Right ventricle myocardium inferior (tissue), 1 donor: ENCODE measurements at regions not wholly inside any gene's neighbourhood (a gene's known extent, or its start where the extent isn't known, plus 50 kb on each side); places are given as distances from the start of the nearest gene placed in this dataset.
A peak's percentile ranks its signal among the peaks of the same experiment; 100 is the strongest.

ENCODE experiments used
- ATAC-seq: fragments of 200-7000 bp; cut with Tn5 transposase; one replicate; pipeline ENCODE4 v1.9.1; 2020; ENCODE audit warnings: mild to moderate bottlenecking, moderate library complexity
- DNase-seq: peaks from one replicate; pipeline ENCODE4 v3.0.0; 2021; ENCODE audit errors: missing footprints
- intact Hi-C: fragments of 100-400 bp; cut with DNase I; formaldehyde crosslinking; loops from one replicate; pipeline ENCODE4 v1.11.0; 2022
- donor health status: DM: no; HTN: yes; CAD: no; lungs with severe emphysema.

DNA sequence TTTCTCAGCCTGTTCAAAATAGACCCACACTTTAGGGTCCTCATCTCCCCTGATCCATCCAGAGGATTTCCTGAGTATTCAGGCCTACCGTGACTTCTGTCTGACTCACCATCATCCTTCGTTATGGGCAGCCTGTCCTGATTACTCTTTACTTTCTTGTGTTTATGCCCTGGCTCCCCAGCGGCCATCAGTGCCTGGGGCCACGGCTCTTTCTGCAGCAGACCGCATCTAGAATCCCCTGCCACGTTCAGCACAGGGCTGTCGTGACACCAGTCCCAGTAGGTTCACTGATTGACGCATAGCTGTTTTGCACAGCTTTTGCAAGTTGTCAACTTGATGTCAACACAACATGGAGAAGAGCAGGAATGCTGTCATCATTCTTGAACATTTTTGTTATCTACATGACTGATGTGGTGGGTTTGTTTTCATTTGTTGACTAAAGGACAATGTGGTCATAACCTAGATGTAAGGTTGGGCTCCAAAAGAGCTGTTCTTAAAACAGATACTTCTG is 225.6 kb downstream of the HAUS1 start:
- ATAC-seq: no peak
- intact Hi-C loops: loop anchor here (5.0 kb wide), 1 partner anchor 153 kb away; no protein-coding TSS in a partner anchor
- no peak for DNase-seq

DNA sequence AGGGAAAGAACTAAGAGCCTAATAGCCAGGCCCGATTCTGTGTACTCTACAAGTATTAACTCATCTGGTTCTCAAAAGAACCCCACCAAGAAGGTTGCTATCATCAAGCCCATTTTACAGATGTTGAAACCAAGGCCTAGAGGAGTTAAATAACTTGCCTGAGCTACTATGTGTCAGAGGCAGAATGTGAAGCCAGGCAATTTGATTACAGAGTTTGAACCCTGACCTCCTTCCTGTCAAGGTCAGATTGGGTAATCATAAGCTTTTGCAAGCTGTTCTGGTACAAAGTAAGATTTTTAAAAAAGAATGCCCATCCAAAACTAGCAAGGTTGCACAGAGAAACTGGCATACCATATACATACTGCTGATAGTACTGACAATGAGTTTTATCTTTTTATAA is 227.1 kb downstream of the HAUS1 start:
- intact Hi-C loops: loop anchor here (5.0 kb wide), 1 partner anchor 151 kb away; no protein-coding TSS in a partner anchor
- DNase-seq: no peak
- ATAC-seq: no peak

DNA sequence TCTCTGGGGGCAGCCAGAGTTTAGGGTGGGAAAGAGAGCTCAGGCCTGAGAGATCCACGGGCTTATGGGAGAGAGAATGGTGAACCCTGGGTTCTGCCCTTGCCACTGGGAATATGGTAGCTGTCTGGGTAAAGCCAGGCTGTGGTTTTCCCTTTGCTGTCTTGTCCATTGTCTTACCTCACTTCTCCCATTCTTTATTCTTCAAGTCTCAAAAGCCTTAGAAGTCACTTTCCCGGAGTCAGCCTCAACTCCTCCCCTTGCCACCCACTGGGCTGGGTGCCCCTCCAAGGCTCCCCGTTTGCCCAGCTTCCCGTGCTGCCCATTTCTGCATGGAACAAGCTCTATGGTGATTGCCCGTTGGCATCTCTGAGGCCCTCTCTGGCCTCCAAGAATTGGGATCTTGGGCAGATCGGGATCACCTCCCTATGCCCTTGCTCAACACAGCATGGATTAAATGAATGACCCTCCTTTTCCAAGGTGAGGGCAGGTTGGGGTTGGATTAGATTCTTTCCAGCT is 228.2 kb downstream of the HAUS1 start:
- ATAC-seq (no peak), DNase-seq (no peak)
- intact Hi-C loops: loop anchor here (2.0 to 5.0 kb wide), 2 partner anchors 80 to 150 kb away; no protein-coding TSS in a partner anchor

DNA sequence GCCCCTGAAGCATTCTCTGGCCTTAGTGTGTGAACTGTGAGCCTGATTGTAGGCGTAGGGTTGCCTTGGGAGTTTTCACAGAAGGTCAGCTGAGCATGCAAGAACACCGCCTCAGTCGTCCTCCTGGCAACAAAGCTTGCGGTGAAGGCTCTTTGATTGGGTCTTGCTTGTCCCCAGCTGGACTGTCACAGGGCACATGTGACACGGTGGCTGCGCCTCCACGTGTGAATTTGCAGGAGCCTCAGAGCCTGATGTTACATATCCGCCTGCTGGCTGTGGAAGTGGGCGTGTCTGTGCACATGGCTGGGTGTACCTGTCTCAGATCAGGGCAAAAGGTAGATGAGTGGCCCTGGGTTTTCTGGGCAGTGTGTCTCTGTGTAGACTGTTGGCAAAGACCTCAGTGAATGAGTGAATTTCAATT is 228.7 kb downstream of the HAUS1 start:
- ATAC-seq (peak; percentile 18), DNase-seq (no peak)
- intact Hi-C loops: loop anchor here (2.0 to 5.0 kb wide), 2 partner anchors 80 to 149 kb away; no protein-coding TSS in a partner anchor

DNA sequence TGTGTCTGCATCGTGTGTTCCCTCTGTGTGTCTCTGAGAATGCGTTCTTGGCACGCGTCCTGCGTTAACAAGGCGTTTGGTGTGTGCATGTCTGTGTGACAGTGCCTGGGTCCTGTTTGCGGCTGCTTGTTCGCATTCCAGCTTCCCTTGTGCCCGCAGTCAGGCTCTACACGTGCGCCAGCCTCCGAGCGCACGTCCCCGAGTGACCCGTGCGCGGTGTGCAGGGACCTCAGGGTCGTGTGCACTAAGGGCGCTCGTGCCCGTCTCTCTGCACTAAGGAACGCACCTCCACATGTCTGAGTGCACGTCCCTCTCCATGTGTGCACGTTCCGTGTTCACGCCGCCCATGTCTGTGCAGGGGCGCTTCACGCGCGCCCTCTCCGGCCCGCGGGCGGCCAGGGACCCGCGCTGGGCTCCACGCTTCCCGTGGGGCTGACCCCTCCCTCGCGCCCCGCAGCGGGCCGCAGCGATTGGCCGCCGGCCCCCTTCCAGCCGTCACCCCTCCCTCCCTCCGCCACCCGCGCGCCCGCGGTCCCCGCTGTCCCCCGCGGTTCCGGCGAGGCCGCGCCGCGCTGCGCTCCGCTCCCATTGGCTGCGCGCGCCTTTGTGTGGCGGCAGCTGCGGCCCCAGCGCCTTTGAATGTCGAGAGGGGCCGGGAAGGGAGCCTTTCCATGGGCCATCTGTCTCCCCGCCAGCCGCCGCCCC is 229.4 kb downstream of the HAUS1 start:
- ATAC-seq (peak; percentile 78), DNase-seq (no peak)
- intact Hi-C loops: loop anchor here (2.0 to 5.0 kb wide), 2 partner anchors 79 to 149 kb away; no protein-coding TSS in a partner anchor

DNA sequence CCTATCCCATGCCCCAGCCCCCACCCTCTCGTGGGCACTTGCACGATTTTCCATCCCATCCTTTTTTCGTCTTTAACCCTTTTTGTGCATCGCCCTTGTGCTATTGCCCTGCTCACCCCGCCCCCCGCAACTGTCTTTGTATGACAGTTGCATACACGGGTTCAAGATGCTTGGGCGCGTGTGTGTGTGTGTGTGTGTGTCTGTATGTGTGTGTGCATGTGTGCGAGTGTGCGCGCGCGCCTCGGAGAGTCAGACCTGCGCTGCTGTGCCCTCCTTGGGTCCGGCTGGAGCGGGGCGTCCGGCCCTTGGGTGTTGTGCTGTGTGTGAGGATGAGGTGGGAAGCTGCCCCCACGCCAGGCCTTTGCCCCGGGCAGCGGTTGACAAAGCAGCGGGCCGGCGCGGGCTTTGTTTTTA is 230.7 kb downstream of the HAUS1 start:
- intact Hi-C loops: loop anchor here (5.0 kb wide), 1 partner anchor 147 kb away; no protein-coding TSS in a partner anchor
- ATAC-seq: no peak
- DNase-seq: no peak

DNA sequence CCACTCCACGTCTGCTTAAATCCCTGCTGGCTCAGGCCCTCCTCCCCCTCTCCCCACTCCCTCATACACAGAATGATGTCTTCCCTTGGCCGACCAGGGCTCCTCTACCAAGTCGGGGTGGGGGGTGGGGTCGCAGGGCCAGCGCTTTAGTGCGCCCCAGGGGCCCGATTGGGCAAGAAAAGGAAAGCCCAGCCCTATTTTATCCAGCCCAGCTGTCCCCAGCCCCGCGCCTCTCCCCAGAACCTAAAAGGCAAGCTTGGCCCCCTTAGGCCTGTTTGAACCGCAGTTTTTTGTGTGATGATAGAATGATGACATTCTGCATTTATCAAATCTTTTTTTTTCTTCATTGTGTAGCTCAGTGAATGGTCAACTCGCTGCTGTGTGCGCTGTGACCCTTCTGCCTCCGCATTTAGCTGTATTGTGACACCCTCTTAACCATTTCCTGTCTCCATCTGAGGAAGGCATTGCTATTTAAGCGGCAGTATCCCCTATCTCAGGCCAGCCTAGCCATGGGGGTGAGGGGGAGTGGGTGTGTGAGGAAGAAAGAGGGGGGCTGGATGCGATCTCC is 231.4 kb downstream of the HAUS1 start:
- DNase-seq (no peak), ATAC-seq (peak; percentile 32)
- intact Hi-C loops: no loop called here

DNA sequence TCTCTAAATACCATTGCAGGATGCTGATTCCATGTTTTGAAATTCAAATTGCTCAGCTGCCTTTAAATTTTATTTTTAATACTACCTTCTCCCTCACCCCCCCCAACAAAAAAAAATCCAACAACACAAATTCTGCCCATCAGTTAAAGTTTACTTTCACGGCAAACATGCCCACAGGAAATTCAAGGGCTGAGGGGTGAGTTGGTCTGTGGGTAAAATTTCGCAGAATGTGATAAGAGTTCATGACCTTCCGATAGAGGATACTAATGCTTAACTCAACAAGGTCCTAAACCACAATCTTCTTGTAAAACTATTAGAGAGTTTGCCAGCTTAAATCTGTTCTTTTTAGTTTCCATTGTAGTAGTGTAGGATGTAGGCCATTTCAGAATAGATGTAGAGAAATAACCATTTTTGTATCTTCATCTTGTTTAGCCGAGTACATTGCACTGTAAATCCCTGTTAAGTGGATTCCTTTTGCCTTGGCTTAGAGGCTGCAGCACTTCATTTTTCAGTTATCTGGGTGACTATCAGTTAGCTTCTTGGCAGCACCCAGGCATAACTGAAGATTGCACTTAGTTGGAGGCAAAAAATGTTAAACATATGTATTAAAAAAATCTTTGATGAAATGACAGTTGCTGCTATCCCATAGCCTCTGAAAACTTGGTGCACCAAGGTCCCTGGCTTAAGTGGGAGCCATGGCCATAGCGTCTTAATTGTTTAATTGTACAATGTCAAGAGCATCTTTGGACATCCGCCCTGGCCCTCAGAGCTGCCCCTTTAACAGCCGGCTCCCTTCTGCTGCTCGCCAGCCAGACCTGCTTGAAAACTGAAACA is 232.3 kb downstream of the HAUS1 start:
- DNase-seq: no peak
- no peak for ATAC-seq
- intact Hi-C loops: no loop called here

DNA sequence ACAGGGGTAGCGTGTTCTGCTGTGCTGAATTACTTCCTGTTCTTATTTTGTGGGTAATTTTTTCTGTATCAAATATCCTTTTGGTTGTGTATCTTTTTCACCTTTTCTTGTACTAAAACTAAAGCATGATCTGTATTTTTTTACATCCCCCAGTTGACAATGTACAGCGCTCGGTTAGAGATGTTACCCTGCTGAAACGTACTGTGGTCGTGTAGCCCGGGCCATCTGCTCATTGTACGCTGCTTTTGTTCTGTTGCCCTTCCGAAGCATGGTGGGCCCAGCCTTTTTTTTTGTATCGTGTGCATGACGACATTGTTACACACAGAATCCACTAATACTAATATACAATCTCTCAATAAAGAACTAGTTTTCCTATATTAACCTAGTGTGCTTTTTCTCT is 233.1 kb downstream of the HAUS1 start:
- intact Hi-C loops: no loop called here

DNA sequence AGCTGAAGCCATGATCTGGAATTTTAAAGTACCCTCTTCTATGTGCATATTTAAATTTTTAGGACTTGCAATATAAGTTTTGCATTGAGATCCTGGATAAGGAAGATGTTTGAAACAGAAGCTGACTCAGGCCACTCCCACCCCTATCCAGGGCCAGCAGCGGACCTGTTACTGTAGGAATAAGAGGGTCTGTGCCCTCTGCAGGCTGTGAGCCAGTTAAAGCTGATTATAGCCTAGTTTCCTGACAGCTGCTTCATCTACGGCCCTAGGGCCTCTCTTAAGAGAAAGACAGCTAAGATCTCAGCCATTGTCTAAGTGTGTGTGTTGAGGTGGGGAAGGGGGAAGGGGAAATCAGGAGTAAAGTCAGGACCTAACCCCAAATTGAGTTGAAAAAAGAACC is 234.0 kb downstream of the HAUS1 start:
- DNase-seq (no peak), ATAC-seq (no peak)
- intact Hi-C loops: no loop called here

More for the DNA sequence above, 233.1 kb downstream of the HAUS1 start:
- no peak for ATAC-seq
- DNase-seq: no peak

DNA sequence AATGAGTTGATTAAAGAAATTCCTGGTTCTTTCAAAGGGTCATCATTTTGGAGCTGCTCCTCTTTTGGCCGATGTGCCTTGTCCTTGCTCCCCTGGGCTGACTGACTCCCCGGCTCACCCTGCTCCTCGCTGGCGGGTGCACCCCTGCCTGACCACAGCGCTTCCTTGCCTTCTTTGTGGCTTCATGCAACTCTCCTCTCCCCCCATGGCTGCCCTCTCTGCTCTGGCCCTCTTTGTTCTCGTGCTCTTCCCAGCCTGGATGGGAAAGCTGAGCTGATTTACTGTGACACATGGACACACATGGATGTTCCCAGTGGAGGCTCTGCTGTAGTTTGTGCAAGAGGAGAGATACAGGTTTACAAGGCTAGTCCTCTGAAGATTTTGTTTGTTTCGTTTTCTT is 234.6 kb downstream of the HAUS1 start:
- ATAC-seq (no peak), DNase-seq (no peak)
- intact Hi-C loops: no loop called here

DNA sequence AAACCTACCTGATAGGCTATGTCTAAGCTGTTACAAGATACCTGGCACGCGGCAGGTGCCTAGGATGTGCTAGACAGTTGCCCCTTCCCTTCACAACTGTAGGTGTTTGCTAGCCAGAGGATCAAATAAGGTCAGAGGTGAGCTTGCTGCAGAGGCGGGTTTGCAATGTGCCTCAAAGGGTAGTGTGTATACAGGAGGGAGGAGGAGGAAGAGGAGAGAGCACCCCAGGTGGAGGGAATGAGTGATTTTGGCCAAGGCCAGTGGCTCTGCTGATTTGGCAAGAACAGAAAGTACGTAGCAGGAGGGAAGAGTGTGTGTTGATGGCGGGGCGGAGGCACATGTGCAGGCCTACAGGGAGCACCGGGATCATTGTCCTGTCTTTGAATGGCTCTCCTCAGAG is 236.5 kb downstream of the HAUS1 start:
- no peak for ATAC-seq
- intact Hi-C loops: no loop called here
- no peak for DNase-seq

DNA sequence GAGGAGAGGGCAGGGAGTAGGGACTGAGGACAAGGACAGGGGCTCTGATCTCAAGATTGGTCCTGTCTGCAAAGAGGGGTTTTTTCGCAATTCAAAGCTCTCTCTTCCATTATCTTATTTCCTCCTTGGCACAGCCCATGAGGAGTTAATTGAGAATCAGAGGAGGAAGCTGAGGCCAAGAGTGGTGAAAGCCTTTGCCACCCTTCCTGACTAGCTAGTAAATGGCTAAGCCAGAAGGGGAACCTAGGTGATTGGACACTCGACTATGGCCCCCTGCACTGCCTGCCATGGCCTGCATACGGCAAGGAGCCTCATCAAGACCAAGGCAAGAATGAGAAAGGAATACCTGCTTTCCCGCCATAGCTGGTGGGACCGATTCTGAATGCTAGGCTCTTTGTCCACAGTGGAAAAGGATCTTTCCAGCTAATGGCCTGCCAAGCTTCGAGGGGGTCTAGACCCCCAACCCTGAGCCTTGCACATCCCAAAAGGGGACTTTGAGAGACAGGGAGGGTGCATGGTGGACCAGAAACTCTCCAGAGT is 237.9 kb downstream of the HAUS1 start:
- intact Hi-C loops: no loop called here
- DNase-seq (no peak), ATAC-seq (no peak)

DNA sequence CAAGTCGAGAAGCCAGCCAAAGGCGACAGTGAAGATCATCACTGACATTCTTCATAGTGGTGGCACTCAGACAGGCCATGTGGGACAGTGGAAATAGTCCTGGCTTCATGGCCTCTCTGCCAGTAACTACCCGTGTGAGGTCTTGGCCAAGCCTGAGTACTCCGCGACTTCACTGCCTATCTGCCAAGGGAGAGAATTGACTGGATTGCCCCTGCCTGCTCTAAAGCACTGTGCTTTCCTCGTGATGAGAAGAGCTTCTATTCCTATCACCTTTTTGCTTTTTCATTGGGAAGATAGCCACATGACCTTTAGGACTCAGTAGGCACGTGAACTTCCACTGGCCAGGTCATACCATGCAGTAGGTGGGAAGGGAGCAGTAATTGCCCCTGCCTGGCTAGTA is 239.3 kb downstream of the HAUS1 start:
- peak; percentile 69 for ATAC-seq
- intact Hi-C loops: no loop called here
- no peak for DNase-seq

DNA sequence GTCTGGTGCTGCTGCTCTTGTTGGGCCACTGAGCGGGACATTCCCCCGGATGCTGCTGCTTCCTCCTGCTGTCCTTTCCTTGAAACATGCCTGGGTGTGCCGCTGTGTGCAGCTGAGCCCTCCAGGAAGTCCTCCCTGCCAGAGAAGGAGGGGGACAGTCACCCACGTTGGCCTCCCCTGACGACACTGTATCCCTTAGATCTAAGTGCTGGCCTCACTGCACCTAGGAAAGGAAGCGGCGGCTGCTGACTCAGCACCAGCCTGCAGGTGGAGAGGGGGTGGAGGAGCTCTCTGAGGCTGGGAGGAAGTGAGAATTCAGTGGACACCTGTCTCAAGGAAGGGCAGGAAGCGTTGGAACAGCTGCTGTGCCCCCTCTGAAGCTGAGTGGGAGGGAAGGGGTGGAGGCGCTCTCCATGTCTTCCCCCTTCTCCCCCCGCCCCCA is 239.8 kb downstream of the HAUS1 start:
- intact Hi-C loops: no loop called here
- no peak for DNase-seq
- ATAC-seq: peak; percentile 30

DNA sequence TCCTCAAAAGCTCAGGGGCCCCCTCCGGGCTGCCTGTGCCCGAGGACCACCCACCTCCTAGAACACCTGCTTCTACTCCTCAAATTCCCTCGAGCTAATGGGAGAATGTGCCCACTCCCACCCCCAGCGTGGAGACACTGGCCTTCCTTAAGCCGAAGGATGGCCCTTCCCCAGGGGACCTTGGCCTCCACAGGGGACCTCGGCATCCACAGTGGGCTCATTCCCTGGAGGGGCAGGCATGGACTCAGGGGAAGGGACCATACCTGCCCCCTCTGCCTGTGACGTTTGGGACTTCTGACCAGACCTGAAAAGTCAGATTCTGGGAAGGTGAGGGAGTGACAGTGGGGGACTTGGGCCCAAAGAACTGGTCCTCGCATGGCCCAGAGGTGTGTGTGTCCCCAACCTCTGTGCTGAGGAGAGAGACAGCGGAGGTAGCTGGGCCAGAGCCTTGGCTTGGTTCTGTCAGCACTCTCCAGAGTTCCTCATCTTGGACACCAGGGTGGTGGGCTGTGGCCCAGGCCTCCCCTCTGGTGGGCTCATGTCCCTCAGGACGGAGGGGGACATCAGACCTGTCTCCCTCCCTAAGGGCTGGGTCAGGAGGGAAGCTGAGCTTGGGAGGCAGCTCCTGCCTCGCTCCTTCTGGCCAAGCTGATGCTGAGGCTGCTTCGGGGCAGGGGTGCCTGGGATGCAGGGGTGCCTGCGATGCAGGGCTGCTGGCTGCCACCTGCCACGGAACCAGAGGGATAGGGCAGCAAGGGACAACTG is 240.4 kb downstream of the HAUS1 start:
- DNase-seq (no peak), ATAC-seq (no peak)
- intact Hi-C loops: no loop called here

DNA sequence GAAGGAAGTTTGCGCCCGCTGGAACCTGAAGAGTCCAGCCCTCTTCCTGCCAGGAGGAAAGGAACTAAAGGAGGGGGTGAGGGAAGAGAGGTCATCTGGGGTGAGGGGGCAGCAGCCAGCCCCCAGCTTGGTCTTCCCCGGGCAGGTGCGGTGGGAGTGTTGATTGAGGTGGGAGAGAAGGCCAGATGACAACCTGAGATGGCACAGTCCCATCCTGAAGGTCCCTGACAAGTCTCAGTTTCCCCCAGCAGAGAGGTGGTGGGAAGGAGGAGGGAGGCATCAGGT is 240.9 kb downstream of the HAUS1 start:
- no peak for ATAC-seq
- intact Hi-C loops: no loop called here
- DNase-seq: no peak

DNA sequence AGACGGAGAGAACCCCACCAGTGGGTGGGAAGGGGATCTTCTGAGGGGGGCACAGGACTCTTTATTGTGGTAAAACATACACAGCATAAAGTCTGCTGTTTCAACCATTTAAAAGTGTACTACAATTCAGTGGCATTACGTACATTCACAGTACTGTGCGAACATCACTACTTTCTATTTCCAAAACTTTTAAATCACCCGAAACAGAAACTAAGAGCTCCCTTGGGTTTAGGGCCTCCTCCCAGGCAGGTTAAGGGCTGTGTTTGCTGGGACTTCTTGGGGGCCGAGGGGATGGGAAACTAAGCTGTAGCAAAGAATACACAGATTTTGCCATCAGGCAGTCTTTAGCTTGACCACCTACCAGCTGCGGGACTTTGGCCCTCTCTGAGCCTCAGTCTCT is 242.0 kb downstream of the HAUS1 start:
- ATAC-seq: no peak
- no peak for DNase-seq
- intact Hi-C loops: no loop called here
